ENCODE measurements at regions not wholly inside any gene's neighbourhood (a gene's known extent, or its start where the extent isn't known, plus 50 kb on each side); places are given as distances from the start of the nearest gene placed in this dataset.

DNA sequence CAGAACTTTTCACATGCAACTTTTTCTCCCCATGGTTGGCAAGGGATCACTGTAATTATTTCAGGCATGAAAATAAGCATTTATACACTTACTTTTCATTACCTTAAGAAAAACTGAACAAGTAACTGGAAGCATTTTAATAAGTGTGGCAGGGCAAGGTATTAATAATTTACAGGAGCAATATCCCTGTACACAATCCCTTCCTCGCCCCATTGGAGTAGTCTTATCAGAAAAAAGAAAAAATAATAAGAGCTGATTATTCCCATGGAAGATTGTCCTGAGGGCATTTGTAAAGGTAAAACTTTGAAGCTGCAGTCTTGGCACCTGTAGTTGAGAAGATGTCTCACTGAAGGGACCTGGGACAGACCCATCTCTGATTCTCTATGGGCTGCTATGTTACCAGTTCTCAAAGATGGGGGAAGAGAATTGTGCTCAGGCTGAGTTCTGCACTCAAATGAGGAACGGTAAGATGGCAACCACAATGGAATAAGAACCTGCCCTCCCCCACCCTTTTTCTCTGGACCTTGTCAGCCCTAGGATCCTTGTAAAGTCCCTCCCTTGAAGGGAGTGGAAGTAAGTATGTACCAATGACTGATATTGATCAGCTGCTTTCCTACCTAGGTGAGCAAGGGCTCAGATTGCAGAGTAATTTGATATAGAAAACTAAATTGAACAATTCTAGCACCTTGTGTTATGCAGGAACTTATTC, 70.0 kb upstream of the AHI1 start:
- no peak overlapping the region for H3K9ac ChIP-seq (ENCODE audit: low read length)
- H3K9me3 ChIP-seq (ENCODE audit: low read length) = no peaks in the 10 kb centered on the region
- no peak overlapping the region for H3K4me2 ChIP-seq (ENCODE audit: low read length)
- H3F3A ChIP-seq (ENCODE audit: insufficient read depth, low read length) = no peaks in the 10 kb centered on the region
- no peaks in the 10 kb centered on the region for H3K9me2 ChIP-seq (ENCODE audit: low read depth, low read length)
- no peaks in the 10 kb centered on the region for H3K36me3 ChIP-seq (ENCODE audit: insufficient read depth, low read length)
- TF ChIP-seq EZH2 (IDR thresholded peaks at IDR 0.05; ENCODE audit: borderline replicate concordance, low read length) (no peak), CTCF (IDR thresholded peaks at IDR 0.05; ENCODE audit: low read length) (no peak)
- H2AFZ ChIP-seq (ENCODE audit: low read length) = no peak overlapping the region
- no peaks in the 10 kb centered on the region for H3K79me2 ChIP-seq (ENCODE audit: insufficient read depth, low read length)
- H3K27me3 ChIP-seq (ENCODE audit: insufficient read depth, low read length) = 0 out of 2 replicates have a peak, but pooled peaks cover 5% of the 10 kb centered on the region
- H3K4me3 ChIP-seq (ENCODE audit: low read depth, low read length, poor library complexity, severe bottlenecking) = no peak overlapping the region
- H4K20me1 ChIP-seq (ENCODE audit: insufficient read depth, low read length) = no peaks in the 10 kb centered on the region
- H3K27ac ChIP-seq (ENCODE audit: low read depth, low read length, poor library complexity, severe bottlenecking) = no peak overlapping the region
- no peaks in the 10 kb centered on the region for H3K4me1 ChIP-seq (ENCODE audit: insufficient read depth, low read length, severe bottlenecking)

GRCh38 chr6:135568379-135568778, 70.8 kb upstream of the AHI1 start:
- Histone ChIP-seq H4K20me1 (ENCODE audit: insufficient read depth, low read length) (no peaks in the 10 kb centered on the region), H3K9me2 (ENCODE audit: low read depth, low read length) (no peaks in the 10 kb centered on the region), H3K4me3 (ENCODE audit: low read depth, low read length, poor library complexity, severe bottlenecking) (no peak overlapping the region), H3K27me3 (ENCODE audit: insufficient read depth, low read length) (0 out of 2 replicates have a peak, but pooled peaks cover 5% of the 10 kb centered on the region), H3F3A (ENCODE audit: insufficient read depth, low read length) (no peaks in the 10 kb centered on the region), H3K4me1 (ENCODE audit: insufficient read depth, low read length, severe bottlenecking) (no peaks in the 10 kb centered on the region), H3K4me2 (ENCODE audit: low read length) (no peak overlapping the region), H3K79me2 (ENCODE audit: insufficient read depth, low read length) (no peaks in the 10 kb centered on the region), H3K9ac (ENCODE audit: low read length) (no peak overlapping the region), H3K36me3 (ENCODE audit: insufficient read depth, low read length) (no peaks in the 10 kb centered on the region), H3K9me3 (ENCODE audit: low read length) (no peaks in the 10 kb centered on the region), H3K27ac (ENCODE audit: low read depth, low read length, poor library complexity, severe bottlenecking) (no peak overlapping the region), H2AFZ (ENCODE audit: low read length) (no peak overlapping the region)
- TF ChIP-seq CTCF (IDR thresholded peaks at IDR 0.05; ENCODE audit: low read length) = no peak
- no peak for TF ChIP-seq EZH2 (IDR thresholded peaks at IDR 0.05; ENCODE audit: borderline replicate concordance, low read length)

GRCh38 chr6:135572051-135572450, 74.5 kb upstream of the AHI1 start:
- Histone ChIP-seq H3K27me3 (ENCODE audit: insufficient read depth, low read length) (0 out of 2 replicates have a peak, but pooled peaks cover 5% of the 10 kb centered on the region), H3K9me2 (ENCODE audit: low read depth, low read length) (no peaks in the 10 kb centered on the region), H3K27ac (ENCODE audit: low read depth, low read length, poor library complexity, severe bottlenecking) (no peak overlapping the region), H3K36me3 (ENCODE audit: insufficient read depth, low read length) (no peaks in the 10 kb centered on the region), H3K9ac (ENCODE audit: low read length) (no peak overlapping the region), H3F3A (ENCODE audit: insufficient read depth, low read length) (no peaks in the 10 kb centered on the region), H3K9me3 (ENCODE audit: low read length) (no peaks in the 10 kb centered on the region), H3K79me2 (ENCODE audit: insufficient read depth, low read length) (no peaks in the 10 kb centered on the region), H2AFZ (ENCODE audit: low read length) (no peak overlapping the region), H4K20me1 (ENCODE audit: insufficient read depth, low read length) (no peaks in the 10 kb centered on the region), H3K4me3 (ENCODE audit: low read depth, low read length, poor library complexity, severe bottlenecking) (no peak overlapping the region), H3K4me1 (ENCODE audit: insufficient read depth, low read length, severe bottlenecking) (no peaks in the 10 kb centered on the region), H3K4me2 (ENCODE audit: low read length) (no peak overlapping the region)
- TF ChIP-seq CTCF (IDR thresholded peaks at IDR 0.05; ENCODE audit: low read length) = no peak
- TF ChIP-seq EZH2 (IDR thresholded peaks at IDR 0.05; ENCODE audit: borderline replicate concordance, low read length) = no peak

Measured in OCI-LY1 (cell line).